Esophagus squamous epithelium (tissue), 5 donors: ENCODE measurements at regions not wholly inside any gene's neighbourhood (a gene's known extent, or its start where the extent isn't known, plus 50 kb on each side); places are given as distances from the start of the nearest gene placed in this dataset.
"Not testable (repeated sequence)": the region's sequence is repeated elsewhere in the genome, so short reads cannot be mapped to it uniquely, and the experiment has no call there.

Source experiments
- DNase-seq: peaks from one replicate; lab custom pipeline; 2025; lab: John Stamatoyannopoulos, UW
- H3K27ac ChIP-seq, 4 donors: fragments of 200-600 bp; sonication (generic); one replicate each; pipeline ENCODE4 v1.5.1; 2016 to 2019; ENCODE audit warnings: mild to moderate bottlenecking in 1 of 4
- H3K27me3 ChIP-seq, 4 donors: fragments of 200-600 bp; sonication (generic); 1 replicate in 3 of 4; 2 replicates in 1 of 4; pipeline versions ENCODE4 v1.5.1 to v1.6.0; 2017 to 2021; ENCODE audit warnings: antibody characterized with exemption in 1 of 4
- H3K36me3 ChIP-seq, 3 donors: fragments of 200-600 bp; sonication (generic); one replicate each; pipeline ENCODE4 v1.5.1; 2016 to 2019
- H3K4me1 ChIP-seq, 3 donors: fragments of 200-600 bp; sonication (generic); one replicate each; pipeline ENCODE4 v1.5.1; 2017 to 2019
- H3K4me3 ChIP-seq, 4 donors: fragments of 200-600 bp; sonication (generic); 1 replicate in 3 of 4; 2 replicates in 1 of 4; pipeline ENCODE4 v1.5.1; 2016 to 2019; ENCODE audit warnings: mild to moderate bottlenecking in 2 of 4, moderate library complexity in 1 of 4
- H3K9me3 ChIP-seq, 3 donors: fragments of 200-600 bp; sonication (generic); one replicate each; pipeline ENCODE4 v1.5.1; 2016 to 2019
- CTCF ChIP-seq, 6 experiments: fragments of 450-650 bp in 4 of 6; fragments of 200-600 bp in 2 of 6; sonication (generic) in 2 of 6; IDR thresholded peaks; one replicate each; pipeline ENCODE4 v1.5.1; 2016 to 2019; ENCODE audit warnings: antibody characterized with exemption in 6 of 6, mild to moderate bottlenecking in 4 of 6, moderate library complexity in 4 of 6
- POLR2A ChIP-seq, 4 donors: fragments of 450-650 bp; IDR thresholded peaks; one replicate each; pipeline ENCODE4 v1.6.1; 2017; ENCODE audit warnings: antibody characterized with exemption in 4 of 4, mild to moderate bottlenecking in 4 of 4, moderate library complexity in 3 of 4
- WGBS, 2 donors: methylation state at CpG; one replicate each; pipeline ENCODE4 v1.1.5; 2018; 5-methylcytosine and 5-hydroxymethylcytosine counted together
- intact Hi-C: fragments of 100-400 bp; cut with DNase I; formaldehyde crosslinking; loops from one replicate; pipeline ENCODE4 v1.15.0; 2022
- donor health status: DM: yes; HTN: yes; CAD: no.

DNA sequence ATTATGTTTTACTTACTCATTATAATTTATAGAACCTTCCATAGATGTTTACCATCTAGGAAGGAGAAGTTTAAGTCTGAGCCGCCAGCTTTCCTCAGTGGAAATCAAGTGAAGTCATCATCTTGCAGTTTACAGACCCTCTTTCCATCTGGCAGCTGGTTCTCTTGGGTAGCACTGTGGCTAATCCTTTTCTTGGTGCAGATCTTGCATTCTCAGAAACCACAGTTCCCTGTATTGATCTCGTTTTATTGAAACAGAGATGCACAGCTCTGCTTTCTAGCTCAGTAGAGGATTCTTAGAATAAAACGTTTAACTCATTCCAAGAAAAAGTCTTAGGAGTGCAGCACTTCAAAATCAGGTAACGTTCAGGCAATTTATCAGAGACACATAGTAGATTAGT, 1154.7 kb downstream of the FOXD4L5 start:
- H3K36me3 ChIP-seq, intact Hi-C loops, H3K4me3 ChIP-seq, H3K27me3 ChIP-seq, DNase-seq, H3K4me1 ChIP-seq, H3K9me3 ChIP-seq, H3K27ac ChIP-seq: not testable (repeated sequence)
- 11 to 19% methylated on average over 4 of the region's 4 CpGs for WGBS, 2 donors

DNA sequence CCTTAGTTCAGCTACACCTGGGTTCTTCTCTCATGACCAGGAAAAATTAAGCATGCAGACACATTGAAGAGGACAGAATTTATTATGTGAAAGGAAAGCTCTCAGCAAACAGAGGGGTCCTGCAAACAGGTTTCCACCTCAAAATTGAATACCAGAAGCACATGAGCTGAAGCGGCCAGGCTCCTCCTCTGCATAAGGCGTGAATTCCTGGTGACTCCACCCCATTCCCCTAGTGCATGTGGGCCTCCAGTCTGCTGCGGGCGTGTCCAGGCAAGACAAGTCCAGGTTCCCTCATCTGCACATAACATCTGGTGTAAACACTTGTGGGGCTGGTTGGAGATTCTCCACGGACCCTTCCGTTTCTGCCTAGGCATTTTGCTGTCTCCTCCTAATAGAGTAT, 1156.4 kb downstream of the FOXD4L5 start:
- 75 to 87% methylated on average over 6 of the region's 6 CpGs for WGBS, 2 donors
- H3K27me3 ChIP-seq, result no peaks in the 10 kb centered on the region
- TF ChIP-seq POLR2A (IDR thresholded peaks at IDR 0.05), result no peak
- no peak for TF ChIP-seq CTCF (IDR thresholded peaks at IDR 0.05)
- intact Hi-C loops, result no loop called here
- no peaks in the 10 kb centered on the region for H3K4me1 ChIP-seq
- DNase-seq, result no peak
- no peak overlapping the region for H3K4me3 ChIP-seq
- H3K27ac ChIP-seq, result no peak overlapping the region
- no peaks in the 10 kb centered on the region for H3K36me3 ChIP-seq
- H3K9me3 ChIP-seq, result no peaks in the 10 kb centered on the region

- H3K9me3 ChIP-seq, intact Hi-C loops, H3K4me3 ChIP-seq, H3K27ac ChIP-seq, H3K27me3 ChIP-seq, H3K36me3 ChIP-seq, DNase-seq, H3K4me1 ChIP-seq: not testable (repeated sequence)
Measured at GRCh38 chr9:64121602-64122001, 1163.4 kb downstream of the FOXD4L5 start.

DNA sequence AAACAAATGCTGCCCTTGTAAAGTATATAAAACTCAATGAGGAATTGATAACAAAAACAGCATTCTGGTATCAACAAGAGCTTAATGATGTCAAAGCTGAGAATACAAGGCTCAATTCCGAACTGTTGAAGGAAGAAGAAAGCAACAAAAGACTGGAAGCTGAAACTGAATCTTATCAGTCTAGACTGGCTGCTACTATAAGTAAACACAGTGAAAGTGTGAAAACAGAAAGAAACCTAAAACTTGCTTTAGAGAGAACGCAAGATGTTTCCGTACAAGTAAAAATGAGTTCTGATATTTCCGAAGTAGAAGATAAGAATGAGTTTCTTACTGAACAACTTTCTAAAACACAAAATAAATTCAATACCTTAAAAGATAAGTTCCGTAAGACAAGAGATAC, 1167.7 kb downstream of the FOXD4L5 start:
- H3K36me3 ChIP-seq, H3K27me3 ChIP-seq, H3K27ac ChIP-seq, intact Hi-C loops, H3K9me3 ChIP-seq, H3K4me3 ChIP-seq, DNase-seq, H3K4me1 ChIP-seq: not testable (repeated sequence)
- WGBS, 2 donors, result 80 to 84% methylated on average over 5 of the region's 5 CpGs

GRCh38 chr9:64107867-64108266, 1177.1 kb downstream of the FOXD4L5 start:
- H3K36me3 ChIP-seq, DNase-seq, intact Hi-C loops, H3K27ac ChIP-seq, H3K9me3 ChIP-seq, H3K27me3 ChIP-seq, H3K4me3 ChIP-seq, H3K4me1 ChIP-seq: not testable (repeated sequence)
- WGBS, 2 donors, result 38 to 50% methylated on average over 1 of the region's 1 CpG

GRCh38 chr9:64107211-64107610, 1177.8 kb downstream of the FOXD4L5 start:
- H3K4me1 ChIP-seq, H3K27me3 ChIP-seq, intact Hi-C loops, H3K9me3 ChIP-seq, DNase-seq, H3K36me3 ChIP-seq, H3K27ac ChIP-seq, H3K4me3 ChIP-seq: not testable (repeated sequence)
- 72 to 73% methylated on average over 1 of the region's 1 CpG for WGBS, 2 donors

DNA sequence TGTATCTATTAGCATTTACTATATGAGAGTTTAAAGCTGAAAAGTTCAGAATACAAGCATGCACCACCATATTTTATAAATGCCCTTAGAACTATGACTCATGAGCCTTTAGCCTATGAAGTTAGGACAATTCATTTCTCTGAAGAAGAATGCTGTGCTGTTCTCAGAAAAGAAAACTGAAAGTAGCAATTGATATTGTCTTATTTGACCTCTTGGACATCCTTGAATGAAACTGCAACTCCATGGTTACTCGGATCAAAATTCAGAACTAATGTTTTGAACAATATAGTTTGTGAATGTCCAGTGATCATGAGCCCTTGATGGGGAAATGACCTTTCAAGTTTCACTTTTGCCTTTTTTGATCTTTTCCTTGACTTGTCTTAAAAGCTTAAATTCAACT, 1179.8 kb downstream of the FOXD4L5 start:
- H3K36me3 ChIP-seq, H3K27ac ChIP-seq: not testable (repeated sequence)
- 51 to 60% methylated on average over 1 of the region's 1 CpG for WGBS, 2 donors

DNA sequence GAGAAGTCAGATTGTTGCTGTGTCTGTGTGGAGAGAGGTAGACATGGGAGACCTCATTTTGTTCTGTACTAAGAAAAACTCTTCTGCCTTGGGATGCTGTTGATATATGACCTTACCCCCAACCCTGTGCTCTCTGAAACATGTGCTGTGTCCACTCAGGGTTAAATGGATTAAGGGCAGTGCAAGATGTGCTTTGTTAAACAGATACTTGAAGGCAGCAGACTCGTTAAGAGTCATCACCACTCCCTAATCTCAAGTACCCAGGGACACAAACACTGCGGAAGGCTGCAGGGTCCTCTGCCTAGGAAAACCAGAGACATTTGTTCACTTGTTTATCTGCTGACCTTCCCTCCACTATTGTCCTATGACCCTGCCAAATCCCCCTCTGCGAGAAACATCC, 1183.5 kb downstream of the FOXD4L5 start:
- H3K4me1 ChIP-seq, H3K27ac ChIP-seq, H3K36me3 ChIP-seq, H3K27me3 ChIP-seq, intact Hi-C loops, H3K4me3 ChIP-seq, H3K9me3 ChIP-seq, DNase-seq: not testable (repeated sequence)
- WGBS, 2 donors, result 45 to 51% methylated on average over 3 of the region's 3 CpGs

More for the DNA sequence above, 1179.8 kb downstream of the FOXD4L5 start:
- H3K9me3 ChIP-seq, H3K4me3 ChIP-seq, H3K4me1 ChIP-seq, intact Hi-C loops, H3K27me3 ChIP-seq, DNase-seq: not testable (repeated sequence)

- intact Hi-C loops, H3K9me3 ChIP-seq, H3K27ac ChIP-seq, H3K4me1 ChIP-seq, H3K27me3 ChIP-seq, H3K36me3 ChIP-seq, H3K4me3 ChIP-seq, DNase-seq: not testable (repeated sequence)
- no CpG with 5 or more reads among the region's 36 CpGs for WGBS, 2 donors
Measured at GRCh38 chr9:64100571-64101155, 1184.3 kb downstream of the FOXD4L5 start.

GRCh38 chr9:64085998-64086397, 1199.0 kb downstream of the FOXD4L5 start:
- DNase-seq, H3K27me3 ChIP-seq, H3K36me3 ChIP-seq, H3K9me3 ChIP-seq, H3K27ac ChIP-seq, intact Hi-C loops, H3K4me3 ChIP-seq, H3K4me1 ChIP-seq: not testable (repeated sequence)
- 65 to 79% methylated on average over 5 of the region's 5 CpGs for WGBS, 2 donors

DNA sequence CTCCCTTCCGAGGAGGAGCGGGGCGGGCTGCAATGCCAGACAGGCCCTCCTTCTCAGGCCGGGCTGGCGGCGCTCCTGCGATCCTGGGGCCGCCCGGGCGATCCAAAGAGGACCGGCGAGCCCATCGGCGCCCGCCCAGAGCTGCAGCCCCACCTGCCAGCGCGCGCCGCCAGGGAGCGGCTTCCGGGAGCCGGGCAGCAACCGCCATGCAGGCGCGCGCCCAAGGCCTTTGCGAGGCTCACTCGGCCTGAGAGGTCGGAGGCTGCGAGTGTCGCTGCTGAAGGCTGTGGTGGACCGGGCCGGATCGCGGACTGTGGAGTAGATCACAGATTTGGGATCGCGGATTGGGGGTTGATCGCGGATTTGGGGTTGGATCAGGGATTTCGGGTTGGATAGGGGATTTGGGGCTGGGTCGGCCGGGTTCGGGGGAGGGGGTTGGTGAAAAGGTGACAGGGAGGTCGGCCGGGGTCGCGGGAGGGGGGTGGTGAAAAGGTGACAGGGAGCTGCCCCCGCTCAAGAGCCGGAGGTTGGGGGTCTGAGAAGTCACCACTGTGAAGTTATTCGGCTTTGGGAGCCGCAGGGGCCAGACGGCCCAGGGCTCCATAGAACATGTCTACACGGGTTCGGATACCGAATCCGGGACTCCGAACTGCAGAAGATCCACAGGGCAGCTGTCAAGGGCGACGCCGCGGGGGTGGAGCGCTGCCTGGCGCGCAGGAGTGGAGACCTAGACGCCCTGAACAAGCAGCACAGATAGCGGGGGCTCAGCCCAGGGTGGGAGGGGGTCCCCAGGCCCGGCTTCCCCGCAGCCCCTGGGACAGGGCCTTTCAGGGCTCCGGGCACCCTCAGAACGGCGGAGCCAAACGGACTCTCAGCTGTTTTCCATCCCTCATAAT, 1213.4 kb downstream of the FOXD4L5 start:
- intact Hi-C loops, H3K27ac ChIP-seq, H3K36me3 ChIP-seq, DNase-seq, H3K4me3 ChIP-seq, H3K4me1 ChIP-seq, H3K27me3 ChIP-seq: not testable (repeated sequence)
- WGBS, 2 donors, result 75 to 80% methylated on average over 29 to 37 of the region's 72 CpGs
- peaks cover 0 to 30% (median 0%) of the 10 kb centered on the region in 3 donors for H3K9me3 ChIP-seq
